Peyer's patch (tissue), 4 donors: ENCODE measurements at regions not wholly inside any gene's neighbourhood (a gene's known extent, or its start where the extent isn't known, plus 50 kb on each side); places are given as distances from the start of the nearest gene placed in this dataset.

Source experiments
- CTCF ChIP-seq, 6 experiments: fragments of 450-650 bp in 4 of 6; fragments of 200-600 bp in 2 of 6; sonication (generic) in 1 of 6; IDR thresholded peaks; one replicate each; pipeline ENCODE4 v1.5.1; 2017 to 2019; ENCODE audit warnings: antibody characterized with exemption in 6 of 6, mild to moderate bottlenecking in 3 of 6, moderate library complexity in 1 of 6
- POLR2A ChIP-seq, 2 donors: fragments of 450-650 bp; IDR thresholded peaks; one replicate each; pipeline ENCODE4 v1.5.1; 2017; ENCODE audit warnings: antibody characterized with exemption in 2 of 2, mild to moderate bottlenecking in 2 of 2, moderate library complexity in 2 of 2

- TF ChIP-seq CTCF (IDR thresholded peaks at IDR 0.05) (no peak), POLR2A (IDR thresholded peaks at IDR 0.05) (no peak)
These were observed 496.0 kb downstream of the SLC6A15 start for GRCh38 chr12:84416626-84417025.
